ENCODE measurements at regions not wholly inside any gene's neighbourhood (a gene's known extent, or its start where the extent isn't known, plus 50 kb on each side); places are given as distances from the start of the nearest gene placed in this dataset.

GRCh38 chr2:234867882-234868285 lies 83.9 kb upstream of the SH3BP4 start:
- no peaks in the 10 kb centered on the region for H3K27me3 ChIP-seq (ENCODE audit: control insufficient read depth, insufficient read depth, low read length)
- ChIA-PET CTCF (interaction anchor here (0.7 to 1.9 kb wide), 2 partner anchors 12 to 14 kb away, joined by 3 to 16 read pairs; no protein-coding TSS in a partner anchor), POLR2A (no interaction called here)
- no peak overlapping the region for H3K4me3 ChIP-seq (ENCODE audit: low read depth, low read length)
- TF ChIP-seq, protein P1, sequence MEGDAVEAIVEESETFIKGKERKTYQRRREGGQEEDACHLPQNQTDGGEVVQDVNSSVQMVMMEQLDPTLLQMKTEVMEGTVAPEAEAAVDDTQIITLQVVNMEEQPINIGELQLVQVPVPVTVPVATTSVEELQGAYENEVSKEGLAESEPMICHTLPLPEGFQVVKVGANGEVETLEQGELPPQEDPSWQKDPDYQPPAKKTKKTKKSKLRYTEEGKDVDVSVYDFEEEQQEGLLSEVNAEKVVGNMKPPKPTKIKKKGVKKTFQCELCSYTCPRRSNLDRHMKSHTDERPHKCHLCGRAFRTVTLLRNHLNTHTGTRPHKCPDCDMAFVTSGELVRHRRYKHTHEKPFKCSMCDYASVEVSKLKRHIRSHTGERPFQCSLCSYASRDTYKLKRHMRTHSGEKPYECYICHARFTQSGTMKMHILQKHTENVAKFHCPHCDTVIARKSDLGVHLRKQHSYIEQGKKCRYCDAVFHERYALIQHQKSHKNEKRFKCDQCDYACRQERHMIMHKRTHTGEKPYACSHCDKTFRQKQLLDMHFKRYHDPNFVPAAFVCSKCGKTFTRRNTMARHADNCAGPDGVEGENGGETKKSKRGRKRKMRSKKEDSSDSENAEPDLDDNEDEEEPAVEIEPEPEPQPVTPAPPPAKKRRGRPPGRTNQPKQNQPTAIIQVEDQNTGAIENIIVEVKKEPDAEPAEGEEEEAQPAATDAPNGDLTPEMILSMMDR (IDR thresholded peaks at IDR 0.05; ENCODE audit: low read depth, low read length), result no peak
- no peak for DNase-seq (ENCODE audit: low read depth, low spot score)
- peaks cover 8% of the 10 kb centered on the region for H3K9me3 ChIP-seq (ENCODE audit: control insufficient read depth, insufficient read depth, low read length)
- no peak overlapping the region for H3K27ac ChIP-seq (ENCODE audit: low read depth, low read length)

GRCh38 chr2:234865586-234865985 lies 86.2 kb upstream of the SH3BP4 start:
- H3K4me3 ChIP-seq (ENCODE audit: low read depth, low read length), result no peak overlapping the region
- no peak for DNase-seq (ENCODE audit: low read depth, low spot score)
- TF ChIP-seq, protein P1 (IDR thresholded peaks at IDR 0.05; ENCODE audit: low read depth, low read length), result no peak
- H3K9me3 ChIP-seq (ENCODE audit: control insufficient read depth, insufficient read depth, low read length), result peaks cover 6% of the 10 kb centered on the region
- H3K27ac ChIP-seq (ENCODE audit: low read depth, low read length), result no peak overlapping the region
- CTCF ChIA-PET, result interaction anchor here (0.6 kb wide), 1 partner anchor 15 kb away, joined by 3 read pairs; no protein-coding TSS in a partner anchor
- POLR2A ChIA-PET, result no interaction called here
- H3K27me3 ChIP-seq (ENCODE audit: control insufficient read depth, insufficient read depth, low read length), result no peaks in the 10 kb centered on the region

DNA sequence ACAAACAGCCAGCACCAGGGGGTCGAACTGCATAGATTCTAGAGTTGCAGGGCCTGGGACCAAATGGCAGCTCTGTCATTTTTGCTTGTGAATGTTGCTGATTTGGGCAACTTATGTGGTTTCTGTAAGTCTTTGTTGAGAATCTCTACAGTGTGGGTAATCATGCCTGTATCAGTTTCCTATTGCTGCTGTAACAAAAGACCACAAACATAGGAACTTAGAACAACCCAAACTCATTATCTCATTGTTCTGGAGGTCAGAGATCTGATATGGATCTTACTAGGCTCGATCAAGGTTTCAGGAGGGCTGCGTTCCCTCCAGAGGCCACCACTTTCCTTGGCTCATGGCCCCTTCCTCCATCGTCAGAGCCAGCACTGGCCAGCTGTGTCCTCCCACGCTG lies 86.8 kb upstream of the SH3BP4 start:
- CTCF ChIA-PET, result interaction anchor here (0.6 kb wide), 1 partner anchor 15 kb away, joined by 3 read pairs; no protein-coding TSS in a partner anchor
- DNase-seq (ENCODE audit: low read depth, low spot score), result no peak
- Histone ChIP-seq H3K27me3 (ENCODE audit: control insufficient read depth, insufficient read depth, low read length) (no peaks in the 10 kb centered on the region), H3K4me3 (ENCODE audit: low read depth, low read length) (no peak overlapping the region), H3K27ac (ENCODE audit: low read depth, low read length) (no peak overlapping the region), H3K9me3 (ENCODE audit: control insufficient read depth, insufficient read depth, low read length) (peaks cover 6% of the 10 kb centered on the region)
- TF ChIP-seq, protein P1 (IDR thresholded peaks at IDR 0.05; ENCODE audit: low read depth, low read length), result no peak
- POLR2A ChIA-PET, result no interaction called here

GRCh38 chr2:234864506-234864905 lies 87.3 kb upstream of the SH3BP4 start:
- no peak for DNase-seq (ENCODE audit: low read depth, low spot score)
- ChIA-PET CTCF (interaction anchor here (1.3 to 3.5 kb wide), 2 partner anchors 10 to 17 kb away, joined by 4 to 17 read pairs; no protein-coding TSS in a partner anchor), POLR2A (no interaction called here)
- H3K27ac ChIP-seq (ENCODE audit: low read depth, low read length), result no peak overlapping the region
- TF ChIP-seq, protein P1 (IDR thresholded peaks at IDR 0.05; ENCODE audit: low read depth, low read length), result no peak
- peaks cover 6% of the 10 kb centered on the region for H3K9me3 ChIP-seq (ENCODE audit: control insufficient read depth, insufficient read depth, low read length)
- H3K27me3 ChIP-seq (ENCODE audit: control insufficient read depth, insufficient read depth, low read length), result no peaks in the 10 kb centered on the region
- no peak overlapping the region for H3K4me3 ChIP-seq (ENCODE audit: low read depth, low read length)

DNA sequence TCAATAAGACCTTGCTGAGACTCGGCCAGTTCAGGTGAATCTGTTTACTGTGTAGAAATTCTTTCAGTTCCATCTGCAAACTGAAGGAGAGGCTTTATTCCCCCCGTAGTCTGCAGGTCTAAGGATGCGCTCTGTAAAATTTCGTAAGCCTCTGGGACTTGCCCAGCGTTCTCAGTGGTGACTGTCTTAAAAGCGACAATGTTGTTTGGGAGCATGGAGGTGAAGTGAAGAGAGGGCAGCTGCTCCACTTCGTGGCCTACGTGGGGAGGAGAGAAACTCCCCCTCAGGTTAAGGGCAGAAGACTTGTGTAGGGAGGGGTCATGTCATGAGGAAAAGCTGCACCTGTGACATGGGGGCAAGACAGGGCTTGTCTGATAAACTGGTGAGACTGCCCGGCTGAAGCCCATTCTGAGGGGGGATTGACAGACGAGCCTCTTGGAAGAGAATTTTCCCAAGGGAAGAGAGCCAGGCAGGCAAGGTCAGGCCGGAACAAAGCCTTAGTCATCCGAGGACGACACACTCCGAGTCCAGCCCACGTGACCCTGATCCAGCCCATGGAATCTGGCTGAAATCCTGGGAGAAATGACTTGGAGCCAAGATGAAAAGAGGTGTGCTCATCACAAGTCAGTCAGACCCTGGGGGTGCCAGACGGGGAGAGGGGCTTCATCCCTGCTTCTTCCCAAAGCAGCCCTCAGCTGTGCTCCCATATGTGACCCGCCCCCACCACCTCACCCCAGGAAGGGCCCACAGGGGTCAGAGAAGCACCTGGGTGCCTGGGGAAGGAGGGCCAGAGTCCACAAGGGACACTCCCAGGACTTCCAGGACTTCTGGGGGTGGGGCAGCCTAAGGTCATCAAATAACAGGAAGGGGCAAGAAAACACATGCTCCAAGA lies 88.5 kb upstream of the SH3BP4 start:
- ChIA-PET POLR2A (interaction anchor here (0.7 kb wide), 1 partner anchor 318 kb away, joined by 3 read pairs; no protein-coding TSS in a partner anchor), CTCF (interaction anchor here (1.3 to 3.5 kb wide), 2 partner anchors 11 to 18 kb away, joined by 4 to 17 read pairs; no protein-coding TSS in a partner anchor)
- peaks cover 6% of the 10 kb centered on the region for H3K9me3 ChIP-seq (ENCODE audit: control insufficient read depth, insufficient read depth, low read length)
- no peak overlapping the region for H3K4me3 ChIP-seq (ENCODE audit: low read depth, low read length)
- TF ChIP-seq, protein P1 (IDR thresholded peaks at IDR 0.05; ENCODE audit: low read depth, low read length), result no peak
- DNase-seq (ENCODE audit: low read depth, low spot score), result peak; percentile 30
- no peak overlapping the region for H3K27ac ChIP-seq (ENCODE audit: low read depth, low read length)
- H3K27me3 ChIP-seq (ENCODE audit: control insufficient read depth, insufficient read depth, low read length), result no peaks in the 10 kb centered on the region

All from AG04450 (cell line).